ENCODE measurements at regions not wholly inside any gene's neighbourhood (a gene's known extent, or its start where the extent isn't known, plus 50 kb on each side); places are given as distances from the start of the nearest gene placed in this dataset.
"Not testable (repeated sequence)": the region's sequence is repeated elsewhere in the genome, so short reads cannot be mapped to it uniquely, and the experiment has no call there.

- no peak overlapping the region for H3K4me3 ChIP-seq
- no peak for DNase-seq (ENCODE audit: low read depth in 1 of 2, low spot score in 1 of 2)
- H3K27ac ChIP-seq: no peak overlapping the region
- no peak for TF ChIP-seq CTCF (IDR thresholded peaks at IDR 0.05; ENCODE audit: low read depth, low read length)
- H3K27me3 ChIP-seq: no peaks in the 10 kb centered on the region
- no peaks in the 10 kb centered on the region for H3K36me3 ChIP-seq
- no peaks in the 10 kb centered on the region for H3K9me3 ChIP-seq (ENCODE audit: low read depth)
- no peaks in the 10 kb centered on the region for H3K4me1 ChIP-seq (ENCODE audit: low read depth)
Measured at GRCh38 chr22:49513358-49513851, 314.3 kb downstream of the BRD1 start.

GRCh38 chr22:49512487-49513165, 315.0 kb downstream of the BRD1 start:
- DNase-seq (ENCODE audit: low read depth in 1 of 2, low spot score in 1 of 2): no peak
- no peaks in the 10 kb centered on the region for H3K4me1 ChIP-seq (ENCODE audit: low read depth)

GRCh38 chr22:49511393-49512189, 316.1 kb downstream of the BRD1 start:
- not testable (repeated sequence) for H3K9me3 ChIP-seq (ENCODE audit: low read depth); H3K36me3 ChIP-seq; H3K27ac ChIP-seq; H3K4me3 ChIP-seq; DNase-seq (ENCODE audit: low read depth in 1 of 2, low spot score in 1 of 2); H3K4me1 ChIP-seq (ENCODE audit: low read depth); H3K27me3 ChIP-seq

More at GRCh38 chr22:49512487-49513165, 315.0 kb downstream of the BRD1 start:
- Histone ChIP-seq H3K27me3 (no peaks in the 10 kb centered on the region), H3K27ac (no peak overlapping the region), H3K36me3 (no peaks in the 10 kb centered on the region), H3K9me3 (ENCODE audit: low read depth) (no peaks in the 10 kb centered on the region), H3K4me3 (no peak overlapping the region)
- TF ChIP-seq CTCF (IDR thresholded peaks at IDR 0.05; ENCODE audit: low read depth, low read length): no peak

GRCh38 chr22:49510718-49511117, 317.0 kb downstream of the BRD1 start:
- no peaks in the 10 kb centered on the region for H3K27me3 ChIP-seq
- no peaks in the 10 kb centered on the region for H3K36me3 ChIP-seq
- no peaks in the 10 kb centered on the region for H3K9me3 ChIP-seq (ENCODE audit: low read depth)
- no peak overlapping the region for H3K4me3 ChIP-seq
- H3K27ac ChIP-seq: no peak overlapping the region
- H3K4me1 ChIP-seq (ENCODE audit: low read depth): no peaks in the 10 kb centered on the region
- no peak for TF ChIP-seq CTCF (IDR thresholded peaks at IDR 0.05; ENCODE audit: low read depth, low read length)
- DNase-seq (ENCODE audit: low read depth in 1 of 2, low spot score in 1 of 2): no peak

GRCh38 chr22:49509016-49509415, 318.7 kb downstream of the BRD1 start:
- DNase-seq (ENCODE audit: low read depth in 1 of 2, low spot score in 1 of 2): no peak
- H3K27ac ChIP-seq: no peak overlapping the region
- H3K9me3 ChIP-seq (ENCODE audit: low read depth): no peaks in the 10 kb centered on the region
- TF ChIP-seq CTCF (IDR thresholded peaks at IDR 0.05; ENCODE audit: low read depth, low read length): no peak
- H3K27me3 ChIP-seq: no peaks in the 10 kb centered on the region
- no peaks in the 10 kb centered on the region for H3K36me3 ChIP-seq
- no peaks in the 10 kb centered on the region for H3K4me1 ChIP-seq (ENCODE audit: low read depth)
- no peak overlapping the region for H3K4me3 ChIP-seq

GRCh38 chr22:49508561-49508960, 319.1 kb downstream of the BRD1 start:
- Histone ChIP-seq H3K9me3 (ENCODE audit: low read depth) (no peaks in the 10 kb centered on the region), H3K27ac (no peak overlapping the region), H3K4me1 (ENCODE audit: low read depth) (no peaks in the 10 kb centered on the region), H3K27me3 (no peaks in the 10 kb centered on the region), H3K36me3 (no peaks in the 10 kb centered on the region), H3K4me3 (no peak overlapping the region)
- no peak for DNase-seq (ENCODE audit: low read depth in 1 of 2, low spot score in 1 of 2)
- no peak for TF ChIP-seq CTCF (IDR thresholded peaks at IDR 0.05; ENCODE audit: low read depth, low read length)
